ENCODE measurements at regions not wholly inside any gene's neighbourhood (a gene's known extent, or its start where the extent isn't known, plus 50 kb on each side); places are given as distances from the start of the nearest gene placed in this dataset.
"Not testable (repeated sequence)": the region's sequence is repeated elsewhere in the genome, so short reads cannot be mapped to it uniquely, and the experiment has no call there.

GRCh38 chr3:69490971-69491370 is 105.1 kb upstream of the FRMD4B start:
- DNase-seq (ENCODE audit: low read depth): no peak
- H3K4me3 ChIP-seq (ENCODE audit: low read depth, low read length): no peak overlapping the region
- no peak for TF ChIP-seq CTCF (IDR thresholded peaks at IDR 0.05; ENCODE audit: insufficient read depth, low read depth, low read length)

GRCh38 chr3:69490235-69490634 is 104.3 kb upstream of the FRMD4B start:
- DNase-seq (ENCODE audit: low read depth): no peak
- TF ChIP-seq CTCF (IDR thresholded peaks at IDR 0.05; ENCODE audit: insufficient read depth, low read depth, low read length): no peak
- no peak overlapping the region for H3K4me3 ChIP-seq (ENCODE audit: low read depth, low read length)

- no peak overlapping the region for H3K4me3 ChIP-seq (ENCODE audit: low read depth, low read length)
- TF ChIP-seq CTCF (IDR thresholded peaks at IDR 0.05; ENCODE audit: insufficient read depth, low read depth, low read length): no peak
- no peak for DNase-seq (ENCODE audit: low read depth)
Measured at GRCh38 chr3:69488026-69488425, 102.1 kb upstream of the FRMD4B start.

GRCh38 chr3:69485489-69485888 is 99.6 kb upstream of the FRMD4B start:
- TF ChIP-seq CTCF (IDR thresholded peaks at IDR 0.05; ENCODE audit: insufficient read depth, low read depth, low read length): no peak

GRCh38 chr3:69484507-69485393 is 98.9 kb upstream of the FRMD4B start:
- no peak overlapping the region for H3K4me3 ChIP-seq (ENCODE audit: low read depth, low read length)
- TF ChIP-seq CTCF (IDR thresholded peaks at IDR 0.05; ENCODE audit: insufficient read depth, low read depth, low read length): no peak
- DNase-seq (ENCODE audit: low read depth): no peak

More at GRCh38 chr3:69485489-69485888, 99.6 kb upstream of the FRMD4B start:
- no peak overlapping the region for H3K4me3 ChIP-seq (ENCODE audit: low read depth, low read length)
- DNase-seq (ENCODE audit: low read depth): no peak

- TF ChIP-seq CTCF (IDR thresholded peaks at IDR 0.05; ENCODE audit: insufficient read depth, low read depth, low read length): no peak
- no peak for DNase-seq (ENCODE audit: low read depth)
- H3K4me3 ChIP-seq (ENCODE audit: low read depth, low read length): no peak overlapping the region
Measured at GRCh38 chr3:69483449-69483848, 97.6 kb upstream of the FRMD4B start.

- not testable (repeated sequence) for H3K4me3 ChIP-seq (ENCODE audit: low read depth, low read length); DNase-seq (ENCODE audit: low read depth)
Measured at GRCh38 chr3:69480986-69481385, 95.1 kb upstream of the FRMD4B start.
